ENCODE measurements at regions not wholly inside any gene's neighbourhood (a gene's known extent, or its start where the extent isn't known, plus 50 kb on each side); places are given as distances from the start of the nearest gene placed in this dataset.
A peak's percentile ranks its signal among the peaks of the same experiment; 100 is the strongest.

DNA sequence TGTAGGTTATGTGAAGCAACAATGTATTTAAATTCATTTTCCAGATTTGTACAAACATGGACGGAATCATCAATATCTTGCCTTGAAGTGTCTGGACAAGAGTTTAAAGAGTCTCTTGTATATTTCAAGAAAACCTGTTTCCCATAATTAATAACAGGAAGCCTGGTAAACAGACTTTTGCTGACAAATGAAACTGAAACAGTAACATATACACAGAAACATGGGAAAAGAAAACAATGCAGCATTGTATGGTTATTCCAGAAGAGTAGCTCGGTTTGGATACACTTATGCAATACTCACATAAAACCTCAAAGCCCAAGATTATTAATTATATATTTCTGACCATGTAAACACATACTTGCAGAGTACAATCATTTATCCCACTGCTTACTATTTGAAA is 265.5 kb downstream of the PTPRC start:
- H3K27me3 ChIP-seq (ENCODE audit: low read length), result no peaks in the 10 kb centered on the region
- peaks cover 16% of the 10 kb centered on the region; the same call in 1 of the 2 replicates for H3F3A ChIP-seq (ENCODE audit: insufficient read depth)
- H2AFZ ChIP-seq (ENCODE audit: low read depth, low read length, severe bottlenecking), result no peak overlapping the region
- no peaks in the 10 kb centered on the region for H3K9me3 ChIP-seq (ENCODE audit: insufficient read depth, low read length)
- no peak overlapping the region for H3K9ac ChIP-seq (ENCODE audit: low read length)
- no peaks in the 10 kb centered on the region for H3K9me2 ChIP-seq (replicated peaks; ENCODE audit: insufficient read depth, low read length)
- H3K4me3 ChIP-seq (ENCODE audit: insufficient read depth, low read length, poor library complexity, severe bottlenecking), result no peak overlapping the region
- H3K36me3 ChIP-seq (ENCODE audit: low read length), result peaks cover 51% of the 10 kb centered on the region
- no peak overlapping the region for H3K4me2 ChIP-seq (ENCODE audit: low read depth, low read length, poor library complexity, severe bottlenecking)
- peaks cover 21% of the 10 kb centered on the region for H4K20me1 ChIP-seq (ENCODE audit: low read depth, low read length)
- H3K79me2 ChIP-seq (ENCODE audit: insufficient read depth, low read length), result peaks cover 86% of the 10 kb centered on the region
- TF ChIP-seq CTCF (IDR thresholded peaks at IDR 0.05; ENCODE audit: insufficient read depth, low read length, poor library complexity, severe bottlenecking) (no peak), EZH2phosphoT487 (conservative IDR thresholded peaks at IDR 0.05; ENCODE audit: low read length) (no peak)
- H3K27ac ChIP-seq (ENCODE audit: low read depth, low read length), result no peak overlapping the region

GRCh38 chr1:198906739-198907422 is 268.0 kb downstream of the PTPRC start:
- H3K27me3 ChIP-seq (ENCODE audit: low read length), result no peaks in the 10 kb centered on the region
- H3F3A ChIP-seq (ENCODE audit: insufficient read depth), result peaks cover 15% of the 10 kb centered on the region; the same call in 1 of the 2 replicates
- peaks cover 35% of the 10 kb centered on the region for H4K20me1 ChIP-seq (ENCODE audit: low read depth, low read length)
- no peak overlapping the region for H3K27ac ChIP-seq (ENCODE audit: low read depth, low read length)
- peaks cover 97% of the 10 kb centered on the region for H3K79me2 ChIP-seq (ENCODE audit: insufficient read depth, low read length)
- H3K9me3 ChIP-seq (ENCODE audit: insufficient read depth, low read length), result no peaks in the 10 kb centered on the region
- H2AFZ ChIP-seq (ENCODE audit: low read depth, low read length, severe bottlenecking), result no peak overlapping the region
- peaks cover 44% of the 10 kb centered on the region for H3K36me3 ChIP-seq (ENCODE audit: low read length)
- H3K4me2 ChIP-seq (ENCODE audit: low read depth, low read length, poor library complexity, severe bottlenecking), result no peak overlapping the region
- no peak overlapping the region for H3K9ac ChIP-seq (ENCODE audit: low read length)
- no peak for TF ChIP-seq CTCF (IDR thresholded peaks at IDR 0.05; ENCODE audit: insufficient read depth, low read length, poor library complexity, severe bottlenecking)
- no peak for TF ChIP-seq EZH2phosphoT487 (conservative IDR thresholded peaks at IDR 0.05; ENCODE audit: low read length)
- no peaks in the 10 kb centered on the region for H3K9me2 ChIP-seq (replicated peaks; ENCODE audit: insufficient read depth, low read length)
- H3K4me3 ChIP-seq (ENCODE audit: insufficient read depth, low read length, poor library complexity, severe bottlenecking), result no peak overlapping the region

DNA sequence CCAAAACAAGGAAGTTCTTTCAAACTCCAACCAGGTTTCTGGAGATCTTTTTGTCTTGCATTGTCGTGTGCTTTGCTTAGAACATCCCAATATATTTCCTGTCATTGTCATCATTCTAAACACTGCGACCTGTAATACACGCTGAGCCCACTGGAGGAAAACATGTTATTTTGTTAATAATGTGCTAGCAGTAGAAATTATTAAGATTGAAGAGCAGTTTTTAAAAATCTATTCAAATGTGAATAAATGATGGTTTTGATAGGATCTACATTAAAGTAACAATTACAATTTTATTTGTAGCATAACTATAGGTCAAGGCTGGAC is 268.5 kb downstream of the PTPRC start:
- Histone ChIP-seq H3K36me3 (ENCODE audit: low read length) (peaks cover 49% of the 10 kb centered on the region), H3K27me3 (ENCODE audit: low read length) (no peaks in the 10 kb centered on the region), H3F3A (ENCODE audit: insufficient read depth) (peaks cover 15% of the 10 kb centered on the region; the same call in 1 of the 2 replicates), H4K20me1 (ENCODE audit: low read depth, low read length) (peaks cover 35% of the 10 kb centered on the region), H3K9me2 (replicated peaks; ENCODE audit: insufficient read depth, low read length) (no peaks in the 10 kb centered on the region), H3K79me2 (ENCODE audit: insufficient read depth, low read length) (peaks cover 99% of the 10 kb centered on the region), H3K9ac (ENCODE audit: low read length) (no peak overlapping the region), H3K27ac (ENCODE audit: low read depth, low read length) (no peak overlapping the region), H2AFZ (ENCODE audit: low read depth, low read length, severe bottlenecking) (no peak overlapping the region), H3K4me3 (ENCODE audit: insufficient read depth, low read length, poor library complexity, severe bottlenecking) (no peak overlapping the region), H3K9me3 (ENCODE audit: insufficient read depth, low read length) (no peaks in the 10 kb centered on the region), H3K4me2 (ENCODE audit: low read depth, low read length, poor library complexity, severe bottlenecking) (peak overlapping the region; percentile 0)
- TF ChIP-seq CTCF (IDR thresholded peaks at IDR 0.05; ENCODE audit: insufficient read depth, low read length, poor library complexity, severe bottlenecking), result no peak
- TF ChIP-seq EZH2phosphoT487 (conservative IDR thresholded peaks at IDR 0.05; ENCODE audit: low read length), result no peak
